Cardiac muscle cell (in vitro differentiated cells and primary cell): ENCODE measurements at regions not wholly inside any gene's neighbourhood (a gene's known extent, or its start where the extent isn't known, plus 50 kb on each side); places are given as distances from the start of the nearest gene placed in this dataset.
"Not testable (repeated sequence)": the region's sequence is repeated elsewhere in the genome, so short reads cannot be mapped to it uniquely, and the experiment has no call there.

ENCODE experiments used
- DNase-seq, 2 donors: peaks; one replicate each; pipeline versions ENCODE4 v3.0.0 to v3.0.0-alpha.2; 2010 to 2017; ENCODE audit warnings: low read depth in 1 of 2, low spot score in 1 of 2
- H3K27ac ChIP-seq: fragments of 200-600 bp; sonication (generic); 2 replicates; pipeline ENCODE4 v1.5.1; 2016
- H3K27me3 ChIP-seq: fragments of 200-600 bp; sonication (generic); 2 replicates; pipeline ENCODE4 v1.6.0; 2016; ENCODE audit warnings: control low read depth
- H3K36me3 ChIP-seq: fragments of 200-600 bp; sonication (generic); 2 replicates; pipeline ENCODE4 v1.5.1; 2016; ENCODE audit warnings: control low read depth
- H3K4me1 ChIP-seq: fragments of 200-600 bp; sonication (generic); 2 replicates; pipeline ENCODE4 v1.8.1; 2017; ENCODE audit warnings: low read depth, mild to moderate bottlenecking, mixed run types
- H3K4me3 ChIP-seq: fragments of 200-600 bp; sonication (generic); 2 replicates; pipeline ENCODE4 v1.5.1; 2016; ENCODE audit warnings: mild to moderate bottlenecking
- H3K9me3 ChIP-seq: fragments of 200-600 bp; sonication (generic); 2 replicates; pipeline ENCODE4 v1.5.1; 2017; ENCODE audit warnings: low read depth, mild to moderate bottlenecking, control low read depth
- TF ChIP-seq, protein P1 (sequence below): IDR thresholded peaks from 2 replicates; pipeline ENCODE4 v1.5.1; 2012; ENCODE audit warnings: low read depth, mild to moderate bottlenecking, low read length

DNA sequence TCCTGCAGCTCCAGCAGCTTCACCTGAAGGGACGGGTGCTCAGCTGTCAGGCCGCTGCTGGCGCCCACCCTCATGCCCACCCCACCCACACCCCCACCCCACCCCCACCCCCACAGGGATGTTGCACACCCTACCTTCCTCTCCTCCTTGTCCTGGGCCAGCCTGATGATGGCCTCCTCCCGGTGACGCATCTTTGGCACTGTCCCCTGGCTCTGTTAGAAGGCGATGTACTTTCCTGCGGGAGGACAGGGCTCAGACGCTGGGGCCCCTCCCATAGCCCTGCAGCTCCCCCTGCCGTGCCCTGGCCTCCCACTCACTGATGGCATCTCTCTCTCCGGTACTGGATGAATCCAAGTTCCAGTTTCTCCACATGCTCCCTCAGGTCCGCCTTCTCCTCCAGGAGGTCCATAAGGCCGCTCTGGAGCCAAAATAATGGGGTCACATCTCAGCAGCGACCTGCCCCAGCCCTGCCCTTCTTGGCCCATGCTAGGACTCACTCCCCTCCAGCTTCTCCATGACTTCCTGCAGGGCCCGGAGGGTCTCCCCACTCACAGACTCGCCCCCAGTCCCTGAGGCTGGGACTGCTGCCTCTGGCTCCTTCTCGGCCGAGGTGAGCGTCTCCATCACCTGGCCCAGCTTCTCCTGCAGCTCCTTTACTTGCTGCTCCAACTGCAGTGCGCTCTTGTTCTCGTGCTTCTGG is 55.2 kb downstream of the GOLGA8B start:
- H3K27me3 ChIP-seq, H3K27ac ChIP-seq, H3K4me3 ChIP-seq, H3K36me3 ChIP-seq, H3K4me1 ChIP-seq, DNase-seq, H3K9me3 ChIP-seq: not testable (repeated sequence)

DNA sequence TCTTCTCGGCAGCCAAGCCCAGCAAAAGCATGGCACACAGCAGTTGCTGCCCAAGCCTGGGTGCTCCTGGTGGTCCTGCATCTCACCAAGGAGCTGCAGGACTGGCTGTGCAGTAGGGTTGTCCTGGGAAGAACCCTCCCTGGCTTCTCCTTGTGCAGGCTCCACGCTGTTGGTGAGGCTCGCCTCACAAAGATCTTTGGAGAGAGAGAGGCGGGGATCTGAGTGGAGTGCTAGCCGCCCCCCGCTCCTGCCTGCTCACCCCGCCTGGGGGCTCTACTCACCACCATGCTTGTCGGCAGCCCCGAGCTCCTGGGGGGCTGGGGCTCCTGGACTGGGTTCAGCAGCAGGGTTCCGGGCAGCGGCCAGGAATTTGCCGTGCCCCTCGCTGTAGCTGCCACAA is 55.8 kb downstream of the GOLGA8B start:
- not testable (repeated sequence) for H3K4me1 ChIP-seq, DNase-seq, H3K36me3 ChIP-seq, H3K4me3 ChIP-seq, H3K9me3 ChIP-seq, H3K27me3 ChIP-seq, H3K27ac ChIP-seq

DNA sequence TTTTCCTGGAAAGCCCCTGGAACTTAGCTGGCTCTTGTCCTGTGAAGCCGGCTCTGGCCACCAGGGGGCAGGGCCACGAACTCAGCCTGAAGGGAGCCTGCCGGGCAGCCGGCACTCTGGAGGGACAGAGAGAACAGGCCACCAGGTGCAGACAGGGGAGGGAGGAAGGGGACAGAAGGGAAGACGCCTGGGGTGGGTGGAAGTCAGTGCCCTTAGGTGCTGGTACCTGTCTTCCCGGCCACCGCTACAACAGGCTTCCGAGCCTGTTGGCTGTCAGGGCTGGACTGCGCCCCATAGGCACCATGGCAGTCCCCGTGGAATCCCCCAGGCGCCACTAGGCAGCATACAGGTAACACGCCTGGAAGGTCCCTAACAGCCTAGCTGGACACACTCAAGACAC is 59.6 kb downstream of the GOLGA8B start:
- not testable (repeated sequence) for H3K4me3 ChIP-seq, H3K27me3 ChIP-seq, H3K36me3 ChIP-seq, H3K4me1 ChIP-seq, DNase-seq, H3K27ac ChIP-seq, H3K9me3 ChIP-seq

DNA sequence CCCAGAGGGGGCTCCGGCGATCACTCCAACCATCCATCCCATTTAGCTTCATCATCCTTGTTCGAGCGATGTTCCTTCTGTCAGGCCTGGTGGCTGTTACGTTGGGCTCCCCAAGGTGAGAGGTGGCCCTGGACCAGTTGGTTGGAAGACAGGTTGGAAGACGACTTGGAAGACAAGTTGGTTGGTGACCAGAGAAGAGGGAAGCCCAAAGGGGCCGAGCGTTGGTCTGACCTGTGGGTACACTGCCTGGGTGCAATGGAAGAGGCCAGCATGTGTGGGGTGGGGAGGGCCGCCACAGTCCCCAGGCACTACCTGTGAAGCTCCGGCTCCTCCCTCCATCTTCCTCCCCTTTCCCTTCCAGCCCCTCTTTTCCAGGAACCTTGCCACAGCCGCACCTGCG is 60.9 kb downstream of the GOLGA8B start:
- H3K4me1 ChIP-seq, H3K27ac ChIP-seq, H3K27me3 ChIP-seq, H3K4me3 ChIP-seq, H3K36me3 ChIP-seq, H3K9me3 ChIP-seq, DNase-seq: not testable (repeated sequence)

DNA sequence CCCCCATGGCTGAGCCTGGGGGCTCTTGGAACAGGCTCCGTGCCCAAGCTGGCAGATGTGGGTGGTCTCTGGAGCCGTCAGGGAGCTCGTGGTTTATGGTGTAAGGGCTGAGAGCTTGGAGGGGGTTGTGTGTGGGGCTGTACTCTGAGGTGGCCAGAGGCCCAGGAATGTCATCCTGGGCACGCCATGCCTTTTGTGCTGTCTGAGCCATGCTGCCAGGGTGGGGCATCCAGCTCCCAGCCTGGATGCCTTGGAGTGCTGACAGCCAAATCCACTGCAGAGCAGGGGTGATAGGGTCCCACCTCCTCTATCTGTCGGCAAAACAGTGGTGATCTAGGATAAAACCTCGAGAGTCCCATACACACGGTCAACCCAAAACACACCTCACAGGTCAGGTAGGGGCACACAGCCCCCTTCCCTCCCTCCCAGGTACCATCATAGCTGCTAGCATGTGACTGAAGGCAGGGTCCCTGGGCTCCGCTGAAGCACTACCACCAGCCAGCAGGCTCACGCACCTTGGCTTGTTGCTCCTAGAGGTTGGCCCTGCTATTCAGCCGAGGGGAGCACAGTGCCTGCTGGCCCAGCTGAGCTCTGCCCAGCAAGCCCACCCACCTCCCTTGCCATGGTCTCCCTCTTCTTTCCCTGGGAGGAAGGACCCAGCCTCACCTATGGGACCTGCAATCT is 61.5 kb downstream of the GOLGA8B start:
- H3K4me3 ChIP-seq, H3K27me3 ChIP-seq, H3K4me1 ChIP-seq, DNase-seq, H3K27ac ChIP-seq, H3K9me3 ChIP-seq, H3K36me3 ChIP-seq: not testable (repeated sequence)

DNA sequence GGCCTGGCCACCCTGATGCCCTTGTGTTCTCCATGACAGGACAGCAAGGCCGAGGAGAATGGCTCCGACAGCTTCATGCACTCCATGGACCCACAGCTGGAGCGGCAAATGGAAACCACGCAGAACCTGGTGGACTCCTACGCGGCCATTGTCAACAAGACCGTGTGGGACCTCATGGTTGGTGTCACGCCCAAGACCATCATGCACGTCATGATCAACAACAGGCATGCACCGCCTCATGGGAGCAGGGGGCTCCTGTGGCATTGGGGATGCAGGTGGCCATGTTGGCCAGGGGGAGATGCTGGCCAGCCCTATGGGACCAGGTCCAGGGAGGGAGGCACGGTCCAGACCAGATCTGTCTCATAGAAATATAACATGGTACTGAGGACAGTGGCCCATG is 62.9 kb downstream of the GOLGA8B start:
- TF ChIP-seq, protein P1, sequence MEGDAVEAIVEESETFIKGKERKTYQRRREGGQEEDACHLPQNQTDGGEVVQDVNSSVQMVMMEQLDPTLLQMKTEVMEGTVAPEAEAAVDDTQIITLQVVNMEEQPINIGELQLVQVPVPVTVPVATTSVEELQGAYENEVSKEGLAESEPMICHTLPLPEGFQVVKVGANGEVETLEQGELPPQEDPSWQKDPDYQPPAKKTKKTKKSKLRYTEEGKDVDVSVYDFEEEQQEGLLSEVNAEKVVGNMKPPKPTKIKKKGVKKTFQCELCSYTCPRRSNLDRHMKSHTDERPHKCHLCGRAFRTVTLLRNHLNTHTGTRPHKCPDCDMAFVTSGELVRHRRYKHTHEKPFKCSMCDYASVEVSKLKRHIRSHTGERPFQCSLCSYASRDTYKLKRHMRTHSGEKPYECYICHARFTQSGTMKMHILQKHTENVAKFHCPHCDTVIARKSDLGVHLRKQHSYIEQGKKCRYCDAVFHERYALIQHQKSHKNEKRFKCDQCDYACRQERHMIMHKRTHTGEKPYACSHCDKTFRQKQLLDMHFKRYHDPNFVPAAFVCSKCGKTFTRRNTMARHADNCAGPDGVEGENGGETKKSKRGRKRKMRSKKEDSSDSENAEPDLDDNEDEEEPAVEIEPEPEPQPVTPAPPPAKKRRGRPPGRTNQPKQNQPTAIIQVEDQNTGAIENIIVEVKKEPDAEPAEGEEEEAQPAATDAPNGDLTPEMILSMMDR, result no peak
- DNase-seq, result no peak
- Histone ChIP-seq H3K9me3 (no peaks in the 10 kb centered on the region), H3K4me1 (no peaks in the 10 kb centered on the region), H3K27ac (no peak overlapping the region), H3K27me3 (no peaks in the 10 kb centered on the region), H3K4me3 (no peak overlapping the region), H3K36me3 (no peaks in the 10 kb centered on the region)

DNA sequence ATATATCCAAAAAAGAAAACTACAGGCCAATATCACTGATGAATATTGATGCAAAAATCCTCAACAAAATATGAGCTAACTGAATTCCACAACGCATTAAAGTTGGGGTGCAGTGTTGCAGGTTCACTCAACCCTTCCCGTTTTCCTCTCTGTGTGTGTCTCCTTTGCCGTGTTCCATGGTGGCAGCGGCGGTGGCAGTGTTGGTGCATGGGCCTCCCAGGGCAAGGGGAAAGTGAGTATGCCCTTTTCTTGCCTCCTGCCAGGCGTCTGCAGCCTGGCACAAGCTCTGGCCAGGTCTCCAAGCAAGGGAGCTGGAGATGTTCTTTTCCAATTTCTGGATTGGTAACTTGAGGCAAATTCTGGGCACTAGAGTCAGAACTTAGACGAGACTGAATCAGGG is 63.4 kb downstream of the GOLGA8B start:
- DNase-seq, H3K36me3 ChIP-seq, H3K27me3 ChIP-seq, H3K4me3 ChIP-seq, H3K4me1 ChIP-seq, H3K27ac ChIP-seq, H3K9me3 ChIP-seq: not testable (repeated sequence)

DNA sequence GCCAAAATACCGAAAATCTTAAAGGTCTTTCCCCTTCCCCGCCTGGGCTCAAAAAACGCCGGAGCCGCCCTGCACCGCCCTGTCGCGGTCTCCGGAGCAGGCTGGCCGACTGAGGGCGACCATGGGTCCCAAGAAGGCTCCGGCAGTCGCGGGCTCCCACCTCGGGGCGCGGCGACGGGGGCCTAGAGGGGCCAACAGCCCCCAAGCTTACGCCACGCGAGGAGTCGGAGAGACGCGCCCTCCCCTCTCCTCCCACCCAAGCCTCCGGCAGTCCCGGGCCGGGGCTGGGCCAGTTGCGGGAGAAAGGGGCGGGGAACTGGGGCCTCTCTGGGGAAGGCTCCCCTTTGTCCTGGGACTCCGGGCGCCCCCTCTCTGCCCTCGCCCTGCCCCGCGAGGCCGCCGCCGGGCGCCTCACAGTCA is 69.2 kb downstream of the GOLGA8B start:
- peak; percentile 20 to 56 for DNase-seq
- H3K36me3 ChIP-seq, result no peaks in the 10 kb centered on the region
- peak overlapping the region; percentile 45 for H3K4me3 ChIP-seq
- no peaks in the 10 kb centered on the region for H3K9me3 ChIP-seq
- peaks cover 45% of the 10 kb centered on the region for H3K27me3 ChIP-seq
- TF ChIP-seq, protein P1, result no peak
- peak overlapping the region; percentile 5 for H3K27ac ChIP-seq
- H3K4me1 ChIP-seq, result peaks cover 11% of the 10 kb centered on the region
